SU-DHL-6 (cell line): ENCODE measurements at regions not wholly inside any gene's neighbourhood (a gene's known extent, or its start where the extent isn't known, plus 50 kb on each side); places are given as distances from the start of the nearest gene placed in this dataset.

Source experiments
- EZH2phosphoT487 ChIP-seq: fragments of 200-600 bp; sonication (generic), shearing (Covaris generic); conservative IDR thresholded peaks from 2 replicates; pipeline ENCODE4 v1.6.1; 2018; ENCODE audit warnings: mild to moderate bottlenecking, antibody characterized with exemption, low read length, moderate library complexity, mixed read lengths
- TF ChIP-seq, protein P1 (sequence below): fragments of 200-600 bp; sonication (generic); IDR thresholded peaks from one replicate; pipeline ENCODE4 v1.5.1; 2017; ENCODE audit warnings: antibody characterized with exemption, mild to moderate bottlenecking, low read length, moderate library complexity; ENCODE audit not compliant: insufficient read depth, poor library complexity, severe bottlenecking

DNA sequence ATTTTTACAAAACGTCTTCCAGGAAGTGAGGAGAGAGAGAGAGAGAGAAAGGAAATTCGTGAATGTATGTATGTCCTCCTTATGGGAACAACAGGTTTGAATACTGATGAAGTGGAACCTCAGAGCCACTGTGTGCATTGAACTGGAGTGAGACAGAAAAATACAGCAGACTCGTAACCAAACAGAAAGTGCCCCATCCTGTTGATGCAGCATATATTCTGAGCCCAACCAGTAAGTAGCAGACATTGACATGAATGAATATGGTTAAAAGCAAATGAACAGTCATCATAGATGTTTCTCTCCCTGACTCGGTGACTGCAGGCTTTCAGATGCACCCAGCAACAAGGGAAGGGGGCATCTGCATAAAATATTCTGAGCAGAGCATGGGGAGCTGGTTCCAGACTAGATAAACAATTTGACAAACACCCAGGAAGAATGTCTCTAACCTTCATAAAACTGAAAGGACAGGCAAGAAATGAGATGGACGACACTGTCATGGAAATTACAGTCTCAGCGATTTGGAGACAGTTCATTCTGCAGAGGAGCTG, 471.0 kb upstream of the PBX1 start:
- TF ChIP-seq, protein P1, sequence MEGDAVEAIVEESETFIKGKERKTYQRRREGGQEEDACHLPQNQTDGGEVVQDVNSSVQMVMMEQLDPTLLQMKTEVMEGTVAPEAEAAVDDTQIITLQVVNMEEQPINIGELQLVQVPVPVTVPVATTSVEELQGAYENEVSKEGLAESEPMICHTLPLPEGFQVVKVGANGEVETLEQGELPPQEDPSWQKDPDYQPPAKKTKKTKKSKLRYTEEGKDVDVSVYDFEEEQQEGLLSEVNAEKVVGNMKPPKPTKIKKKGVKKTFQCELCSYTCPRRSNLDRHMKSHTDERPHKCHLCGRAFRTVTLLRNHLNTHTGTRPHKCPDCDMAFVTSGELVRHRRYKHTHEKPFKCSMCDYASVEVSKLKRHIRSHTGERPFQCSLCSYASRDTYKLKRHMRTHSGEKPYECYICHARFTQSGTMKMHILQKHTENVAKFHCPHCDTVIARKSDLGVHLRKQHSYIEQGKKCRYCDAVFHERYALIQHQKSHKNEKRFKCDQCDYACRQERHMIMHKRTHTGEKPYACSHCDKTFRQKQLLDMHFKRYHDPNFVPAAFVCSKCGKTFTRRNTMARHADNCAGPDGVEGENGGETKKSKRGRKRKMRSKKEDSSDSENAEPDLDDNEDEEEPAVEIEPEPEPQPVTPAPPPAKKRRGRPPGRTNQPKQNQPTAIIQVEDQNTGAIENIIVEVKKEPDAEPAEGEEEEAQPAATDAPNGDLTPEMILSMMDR = no peak
- no peak for TF ChIP-seq EZH2phosphoT487
